ENCODE measurements at regions not wholly inside any gene's neighbourhood (a gene's known extent, or its start where the extent isn't known, plus 50 kb on each side); places are given as distances from the start of the nearest gene placed in this dataset.

DNA sequence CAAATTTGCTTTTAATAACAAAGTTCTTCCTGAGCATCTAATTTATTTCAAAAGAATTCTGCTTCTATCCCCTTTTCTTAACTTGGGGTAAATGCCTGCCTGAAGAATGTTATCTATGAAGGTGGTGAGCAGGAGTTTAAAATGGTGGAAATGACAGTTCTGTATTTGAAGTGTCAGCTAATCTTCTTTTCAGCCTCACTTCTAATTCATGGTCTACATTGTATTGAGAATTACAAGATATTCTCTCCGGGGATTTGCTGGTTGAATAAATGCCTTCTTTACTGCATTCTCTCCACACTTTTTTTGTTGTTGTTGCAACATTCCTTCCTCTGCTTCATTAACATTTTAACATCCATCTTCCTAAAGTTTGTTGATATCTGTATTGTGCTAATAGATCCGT is 143.1 kb upstream of the GRIN3A start:
- Histone ChIP-seq H3K4me1 (no peaks in the 10 kb centered on the region), H3K9me3 (no peaks in the 10 kb centered on the region), H3K27me3 (no peaks in the 10 kb centered on the region), H3K4me3 (ENCODE audit: low read depth, low read length) (no peak overlapping the region), H3K36me3 (no peaks in the 10 kb centered on the region)
- no peak for DNase-seq
- TF ChIP-seq CTCF (IDR thresholded peaks at IDR 0.05; ENCODE audit: low read depth, low read length): no peak

DNA sequence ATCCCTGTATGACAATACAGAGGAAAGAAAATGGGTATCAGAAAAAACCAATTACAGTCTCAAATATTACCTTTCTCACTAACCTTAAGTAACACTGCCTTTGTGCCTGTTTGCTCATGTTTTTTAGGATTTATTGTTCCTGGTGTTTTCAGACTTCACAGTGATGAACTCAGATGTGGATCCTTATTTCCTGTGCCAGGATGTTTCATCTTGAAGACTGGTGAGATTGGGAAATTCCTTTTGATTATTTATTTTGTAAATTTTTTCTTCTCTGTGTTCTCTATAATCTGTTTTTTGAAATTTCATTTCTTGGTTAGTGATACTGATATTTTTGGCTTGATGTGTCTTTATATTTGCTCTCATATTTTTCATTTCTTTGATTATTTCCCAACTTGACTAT is 142.4 kb upstream of the GRIN3A start:
- no peak for DNase-seq
- no peak for TF ChIP-seq CTCF (IDR thresholded peaks at IDR 0.05; ENCODE audit: low read depth, low read length)
- no peak overlapping the region for H3K4me3 ChIP-seq (ENCODE audit: low read depth, low read length)

GRCh38 chr9:101878734-101879133 is 140.3 kb upstream of the GRIN3A start:
- no peaks in the 10 kb centered on the region for H3K9me3 ChIP-seq
- no peaks in the 10 kb centered on the region for H3K4me1 ChIP-seq
- no peak for TF ChIP-seq CTCF (IDR thresholded peaks at IDR 0.05; ENCODE audit: low read depth, low read length)
- H3K36me3 ChIP-seq: no peaks in the 10 kb centered on the region
- no peak overlapping the region for H3K4me3 ChIP-seq (ENCODE audit: low read depth, low read length)
- no peaks in the 10 kb centered on the region for H3K27me3 ChIP-seq
- no peak for DNase-seq

More for the DNA sequence above, 142.4 kb upstream of the GRIN3A start:
- Histone ChIP-seq H3K36me3 (no peaks in the 10 kb centered on the region), H3K4me1 (no peaks in the 10 kb centered on the region), H3K27me3 (no peaks in the 10 kb centered on the region), H3K9me3 (no peaks in the 10 kb centered on the region)

GRCh38 chr9:101877439-101877838 is 139.0 kb upstream of the GRIN3A start:
- no peak for TF ChIP-seq CTCF (IDR thresholded peaks at IDR 0.05; ENCODE audit: low read depth, low read length)
- no peak for DNase-seq
- no peaks in the 10 kb centered on the region for H3K4me1 ChIP-seq
- H3K9me3 ChIP-seq: no peaks in the 10 kb centered on the region
- no peaks in the 10 kb centered on the region for H3K27me3 ChIP-seq
- H3K4me3 ChIP-seq (ENCODE audit: low read depth, low read length): no peak overlapping the region
- no peaks in the 10 kb centered on the region for H3K36me3 ChIP-seq

DNA sequence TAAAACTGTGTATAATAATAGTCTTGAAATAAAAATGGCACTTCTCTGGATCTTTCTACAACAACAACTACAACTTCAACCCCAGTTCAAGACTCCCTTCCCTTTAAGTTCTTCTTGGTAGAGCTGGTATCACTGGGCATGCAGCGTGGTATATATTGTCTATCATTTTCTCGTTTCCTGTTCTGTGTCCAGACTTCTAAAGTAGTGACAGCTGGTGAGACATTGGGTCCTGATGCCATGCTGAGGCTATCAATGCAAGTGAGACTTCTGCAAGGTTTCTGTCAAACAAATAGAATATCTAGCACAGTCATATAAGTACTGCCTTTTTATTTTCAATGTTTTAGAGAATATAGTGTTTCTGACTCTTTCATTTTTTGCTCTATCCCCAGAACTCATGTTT is 123.0 kb upstream of the GRIN3A start:
- Histone ChIP-seq H3K4me3 (ENCODE audit: low read depth, low read length) (no peak overlapping the region), H3K36me3 (no peaks in the 10 kb centered on the region), H3K9me3 (no peaks in the 10 kb centered on the region), H3K4me1 (no peaks in the 10 kb centered on the region), H3K27me3 (no peaks in the 10 kb centered on the region)
- TF ChIP-seq CTCF (IDR thresholded peaks at IDR 0.05; ENCODE audit: low read depth, low read length): no peak
- DNase-seq: no peak

- Histone ChIP-seq H3K27me3 (no peaks in the 10 kb centered on the region), H3K36me3 (no peaks in the 10 kb centered on the region), H3K9me3 (no peaks in the 10 kb centered on the region), H3K4me3 (ENCODE audit: low read depth, low read length) (no peak overlapping the region), H3K4me1 (no peaks in the 10 kb centered on the region)
- DNase-seq: no peak
- no peak for TF ChIP-seq CTCF (IDR thresholded peaks at IDR 0.05; ENCODE audit: low read depth, low read length)
Observed at GRCh38 chr9:101860920-101861319, 122.5 kb upstream of the GRIN3A start.

Measured in BE2C (cell line).